22Rv1 (cell line): ENCODE measurements at regions not wholly inside any gene's neighbourhood (a gene's known extent, or its start where the extent isn't known, plus 50 kb on each side); places are given as distances from the start of the nearest gene placed in this dataset.

Source experiments
- CTCF ChIP-seq: fragments of 450-650 bp; IDR thresholded peaks from 2 replicates; pipeline ENCODE4 v1.5.1; 2017; ENCODE audit warnings: mild to moderate bottlenecking
- ZFX ChIP-seq: fragments of 450-650 bp; IDR thresholded peaks from 2 replicates; pipeline ENCODE4 v1.6.1; 2017; ENCODE audit warnings: antibody characterized with exemption, borderline replicate concordance

- TF ChIP-seq CTCF = no peak
- no peak for TF ChIP-seq ZFX
Observed at GRCh38 chr2:117481608-117482007, 332.9 kb upstream of the DDX18 start.
